ENCODE measurements at regions not wholly inside any gene's neighbourhood (a gene's known extent, or its start where the extent isn't known, plus 50 kb on each side); places are given as distances from the start of the nearest gene placed in this dataset.

DNA sequence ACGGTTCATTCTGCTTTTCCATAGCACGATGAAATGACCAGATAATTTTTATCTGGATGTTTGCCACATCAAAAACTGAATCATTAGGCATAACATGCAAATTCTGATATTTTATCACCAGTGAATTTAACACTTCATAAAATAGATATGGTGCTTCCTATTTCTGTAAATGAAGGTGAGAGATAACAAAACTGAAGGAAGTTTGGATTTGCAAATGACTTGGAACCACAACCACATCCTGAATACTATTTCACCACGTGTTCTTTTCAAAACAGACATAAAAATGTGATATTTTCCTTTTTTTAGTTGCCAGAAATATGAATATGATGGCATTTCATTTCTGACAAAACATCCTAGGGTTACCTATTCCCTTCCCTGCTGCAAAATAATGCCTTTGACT lies 146.1 kb downstream of the EDN1 start:
- Histone ChIP-seq H2AFZ (ENCODE audit: insufficient read depth, low read depth, low read length, poor library complexity, severe bottlenecking) (no peak overlapping the region), H3K79me2 (ENCODE audit: control insufficient read depth, insufficient read depth, low read length) (no peaks in the 10 kb centered on the region), H3K4me2 (replicated peaks; ENCODE audit: low read depth, low read length, poor library complexity, severe bottlenecking) (no peak overlapping the region), H3K9me3 (ENCODE audit: control extremely low read depth in 1 of 3, control insufficient read depth in 2 of 3, insufficient read depth in 1 of 3, low read length in 2 of 3) (peaks cover 0 to 1% (median 0%) of the 10 kb centered on the region in 3 donors), H4K20me1 (ENCODE audit: control insufficient read depth, insufficient read depth, low read length, poor library complexity, severe bottlenecking) (no peaks in the 10 kb centered on the region), H3K4me1 (ENCODE audit: control insufficient read depth in 2 of 2, insufficient read depth in 2 of 2, low read length in 2 of 2) (peaks cover 0 to 6% of the 10 kb centered on the region in 2 donors), H3K27me3 (replicated peaks in 1 of 4; ENCODE audit: control extremely low read depth in 1 of 4, control insufficient read depth in 3 of 4, insufficient read depth in 4 of 4, low read length in 3 of 4) (peaks cover 0 to 2% (median 0%) of the 10 kb centered on the region in 4 experiments), H3K9ac (ENCODE audit: low read length) (no peak overlapping the region), H3K4me3 (ENCODE audit: control extremely low read depth in 1 of 5, extremely low read depth in 1 of 5, insufficient read depth in 1 of 5, low read depth in 2 of 5, low read length in 4 of 5) (no peak overlapping the region), H3K27ac (ENCODE audit: low read length in 2 of 2) (no peak overlapping the region), H3K36me3 (replicated peaks in 1 of 2; ENCODE audit: control extremely low read depth in 1 of 2, control insufficient read depth in 1 of 2, extremely low read depth in 1 of 2, insufficient read depth in 2 of 2, low read length in 1 of 2) (no peaks in the 10 kb centered on the region)
- Mint-ChIP-seq H3K9me3 (ENCODE audit: insufficient read depth) (peaks cover 4% of the 10 kb centered on the region), H3K4me3 (no peak overlapping the region), H3K27ac (no peak overlapping the region), H3K4me1 (peaks cover 7% of the 10 kb centered on the region), H3K27me3 (peaks cover 7% of the 10 kb centered on the region)
- TF ChIP-seq EZH2 (IDR thresholded peaks at IDR 0.05; ENCODE audit: borderline replicate concordance, insufficient read depth, low read depth, low read length, poor library complexity, severe bottlenecking): no peak
- TF ChIP-seq, protein P1, sequence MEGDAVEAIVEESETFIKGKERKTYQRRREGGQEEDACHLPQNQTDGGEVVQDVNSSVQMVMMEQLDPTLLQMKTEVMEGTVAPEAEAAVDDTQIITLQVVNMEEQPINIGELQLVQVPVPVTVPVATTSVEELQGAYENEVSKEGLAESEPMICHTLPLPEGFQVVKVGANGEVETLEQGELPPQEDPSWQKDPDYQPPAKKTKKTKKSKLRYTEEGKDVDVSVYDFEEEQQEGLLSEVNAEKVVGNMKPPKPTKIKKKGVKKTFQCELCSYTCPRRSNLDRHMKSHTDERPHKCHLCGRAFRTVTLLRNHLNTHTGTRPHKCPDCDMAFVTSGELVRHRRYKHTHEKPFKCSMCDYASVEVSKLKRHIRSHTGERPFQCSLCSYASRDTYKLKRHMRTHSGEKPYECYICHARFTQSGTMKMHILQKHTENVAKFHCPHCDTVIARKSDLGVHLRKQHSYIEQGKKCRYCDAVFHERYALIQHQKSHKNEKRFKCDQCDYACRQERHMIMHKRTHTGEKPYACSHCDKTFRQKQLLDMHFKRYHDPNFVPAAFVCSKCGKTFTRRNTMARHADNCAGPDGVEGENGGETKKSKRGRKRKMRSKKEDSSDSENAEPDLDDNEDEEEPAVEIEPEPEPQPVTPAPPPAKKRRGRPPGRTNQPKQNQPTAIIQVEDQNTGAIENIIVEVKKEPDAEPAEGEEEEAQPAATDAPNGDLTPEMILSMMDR (IDR thresholded peaks at IDR 0.05): no peak
- CTCF ChIA-PET: no interaction called here
- DNase-seq (no peak), ATAC-seq (ENCODE audit: low read depth) (no peak)
- no CpG with 5 or more reads among the region's 3 CpGs for WGBS (ENCODE audit: insufficient coverage)
- intact Hi-C loops (cut with micrococcal nuclease): no loop called here
- POLR2A ChIA-PET: no interaction called here

DNA sequence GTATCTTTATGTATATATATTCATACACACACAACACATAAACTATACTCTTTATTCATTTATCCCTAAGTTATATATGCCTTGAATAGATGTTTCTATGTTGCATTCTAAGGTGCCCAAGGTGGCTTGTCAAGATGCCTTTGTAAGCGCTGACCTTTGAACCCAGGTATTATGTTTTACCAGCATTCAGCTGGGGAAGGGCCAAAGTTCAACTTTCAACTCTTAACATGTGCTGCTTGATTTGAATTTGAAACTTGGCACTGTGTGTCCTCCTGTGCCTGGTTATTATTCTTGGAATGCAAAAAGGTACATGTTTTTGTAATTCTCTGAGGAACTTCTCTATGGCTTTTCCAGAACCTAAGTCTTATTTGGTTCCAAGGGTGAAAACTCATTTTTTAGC lies 146.5 kb downstream of the EDN1 start:
- Mint-ChIP-seq H3K27ac (no peak overlapping the region), H3K9me3 (ENCODE audit: insufficient read depth) (peaks cover 4% of the 10 kb centered on the region), H3K4me1 (peaks cover 7% of the 10 kb centered on the region), H3K4me3 (no peak overlapping the region), H3K27me3 (peaks cover 7% of the 10 kb centered on the region)
- no peak overlapping the region for H2AFZ ChIP-seq (ENCODE audit: insufficient read depth, low read depth, low read length, poor library complexity, severe bottlenecking)
- intact Hi-C loops (cut with micrococcal nuclease): no loop called here
- H3K27me3 ChIP-seq (replicated peaks in 1 of 4; ENCODE audit: control extremely low read depth in 1 of 4, control insufficient read depth in 3 of 4, insufficient read depth in 4 of 4, low read length in 3 of 4): peaks cover 0 to 4% (median 0%) of the 10 kb centered on the region in 4 experiments
- H3K4me1 ChIP-seq (ENCODE audit: control insufficient read depth in 2 of 2, insufficient read depth in 2 of 2, low read length in 2 of 2): peaks cover 0 to 6% of the 10 kb centered on the region in 2 donors
- H3K36me3 ChIP-seq (replicated peaks in 1 of 2; ENCODE audit: control extremely low read depth in 1 of 2, control insufficient read depth in 1 of 2, extremely low read depth in 1 of 2, insufficient read depth in 2 of 2, low read length in 1 of 2): no peaks in the 10 kb centered on the region
- ChIA-PET POLR2A (no interaction called here), CTCF (no interaction called here)
- no peaks in the 10 kb centered on the region for H4K20me1 ChIP-seq (ENCODE audit: control insufficient read depth, insufficient read depth, low read length, poor library complexity, severe bottlenecking)
- no peak overlapping the region for H3K4me2 ChIP-seq (replicated peaks; ENCODE audit: low read depth, low read length, poor library complexity, severe bottlenecking)
- ATAC-seq (ENCODE audit: low read depth) (no peak), DNase-seq (no peak)
- H3K27ac ChIP-seq (ENCODE audit: low read length in 2 of 2): no peak overlapping the region
- TF ChIP-seq, protein P1 (IDR thresholded peaks at IDR 0.05): no peak
- TF ChIP-seq EZH2 (IDR thresholded peaks at IDR 0.05; ENCODE audit: borderline replicate concordance, insufficient read depth, low read depth, low read length, poor library complexity, severe bottlenecking): no peak
- no peaks in the 10 kb centered on the region for H3K79me2 ChIP-seq (ENCODE audit: control insufficient read depth, insufficient read depth, low read length)
- H3K4me3 ChIP-seq (ENCODE audit: control extremely low read depth in 1 of 5, extremely low read depth in 1 of 5, insufficient read depth in 1 of 5, low read depth in 2 of 5, low read length in 4 of 5): no peak overlapping the region
- no peak overlapping the region for H3K9ac ChIP-seq (ENCODE audit: low read length)
- peaks cover 0 to 1% (median 0%) of the 10 kb centered on the region in 3 donors for H3K9me3 ChIP-seq (ENCODE audit: control extremely low read depth in 1 of 3, control insufficient read depth in 2 of 3, insufficient read depth in 1 of 3, low read length in 2 of 3)
- WGBS (ENCODE audit: insufficient coverage): 92% methylated on average over 1 of the region's 1 CpG
